HT1080 (cell line): ENCODE measurements at regions not wholly inside any gene's neighbourhood (a gene's known extent, or its start where the extent isn't known, plus 50 kb on each side); places are given as distances from the start of the nearest gene placed in this dataset. TPM values are rescaled to one million over a fixed set of nuclear protein-coding genes. Genes with fewer than 3 reads are reported as not detected.

Experiments
- small RNA-seq: library from RNA; depleted of rRNA; stranded (forward); fragments of <200 nt; gene quantifications from one replicate; pipeline ENCODE3, GENCODE V24; 2014

Small RNA genes in the stretch of these regions (small RNA-seq; reads per million reads assigned to genes)
- gene AC011712.1, result not detected
- gene MIR4318, result not detected
- gene MIR5583-1, result not detected
- gene RN7SKP182, result not detected
- not detected for gene RNU6-1242P
- gene RNU6-706P, result not detected
